H1 (cell line): ENCODE measurements at regions not wholly inside any gene's neighbourhood (a gene's known extent, or its start where the extent isn't known, plus 50 kb on each side); places are given as distances from the start of the nearest gene placed in this dataset.

Source experiments
- CHD2 ChIP-seq: IDR thresholded peaks from 2 replicates; pipeline ENCODE4 v1.6.1; 2012; ENCODE audit warnings: low read length, improper control_type of control experiment
- KDM5A ChIP-seq: fragments of 200-600 bp; IDR thresholded peaks from 2 replicates; pipeline ENCODE4 v1.7.1; 2012; ENCODE audit warnings: mild to moderate bottlenecking, low read length, inconsistent platforms, mixed read lengths
- MAX ChIP-seq: IDR thresholded peaks from 2 replicates; pipeline ENCODE4 v1.6.1; 2012; ENCODE audit warnings: inconsistent platforms
- POLR2AphosphoS5 ChIP-seq: IDR thresholded peaks from 2 replicates; pipeline ENCODE4 v1.6.1; 2011; ENCODE audit warnings: low read depth, low read length
- TAF1 ChIP-seq: IDR thresholded peaks from 2 replicates; pipeline ENCODE4 v1.6.1; 2011; ENCODE audit warnings: mild to moderate bottlenecking, low read depth, low read length

GRCh38 chr2:237192881-237193280 is 107.2 kb downstream of the COPS8 start (continued):
- no peak for TF ChIP-seq MAX
- TF ChIP-seq POLR2AphosphoS5 = no peak
- no peak for TF ChIP-seq TAF1
- TF ChIP-seq CHD2 = no peak
- TF ChIP-seq KDM5A = no peak
